HFF-Myc (cell line): ENCODE measurements at regions not wholly inside any gene's neighbourhood (a gene's known extent, or its start where the extent isn't known, plus 50 kb on each side); places are given as distances from the start of the nearest gene placed in this dataset.

Experiments used
- DNase-seq: peaks from one replicate; pipeline ENCODE4 v3.0.0-alpha.2; 2011; ENCODE audit warnings: low read depth; ENCODE audit errors: extremely low read depth
- H3K4me3 ChIP-seq: replicated peaks from 2 replicates; pipeline ENCODE4 v1.5.1; 2011; ENCODE audit warnings: low read depth, mild to moderate bottlenecking, control low read depth, low read length
- TF ChIP-seq, protein P1 (sequence below): IDR thresholded peaks from 2 replicates; pipeline ENCODE4 v1.5.1; 2012; ENCODE audit warnings: mild to moderate bottlenecking, low read depth, low read length, control low read depth; ENCODE audit errors: missing control alignments

- TF ChIP-seq, protein P1, sequence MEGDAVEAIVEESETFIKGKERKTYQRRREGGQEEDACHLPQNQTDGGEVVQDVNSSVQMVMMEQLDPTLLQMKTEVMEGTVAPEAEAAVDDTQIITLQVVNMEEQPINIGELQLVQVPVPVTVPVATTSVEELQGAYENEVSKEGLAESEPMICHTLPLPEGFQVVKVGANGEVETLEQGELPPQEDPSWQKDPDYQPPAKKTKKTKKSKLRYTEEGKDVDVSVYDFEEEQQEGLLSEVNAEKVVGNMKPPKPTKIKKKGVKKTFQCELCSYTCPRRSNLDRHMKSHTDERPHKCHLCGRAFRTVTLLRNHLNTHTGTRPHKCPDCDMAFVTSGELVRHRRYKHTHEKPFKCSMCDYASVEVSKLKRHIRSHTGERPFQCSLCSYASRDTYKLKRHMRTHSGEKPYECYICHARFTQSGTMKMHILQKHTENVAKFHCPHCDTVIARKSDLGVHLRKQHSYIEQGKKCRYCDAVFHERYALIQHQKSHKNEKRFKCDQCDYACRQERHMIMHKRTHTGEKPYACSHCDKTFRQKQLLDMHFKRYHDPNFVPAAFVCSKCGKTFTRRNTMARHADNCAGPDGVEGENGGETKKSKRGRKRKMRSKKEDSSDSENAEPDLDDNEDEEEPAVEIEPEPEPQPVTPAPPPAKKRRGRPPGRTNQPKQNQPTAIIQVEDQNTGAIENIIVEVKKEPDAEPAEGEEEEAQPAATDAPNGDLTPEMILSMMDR = no peak
- no peak for DNase-seq
- H3K4me3 ChIP-seq = no peak overlapping the region
Observed at GRCh38 chr12:97957109-97957508, 494.5 kb downstream of the RMST start.

GRCh38 chr12:97960225-97960624 lies 497.6 kb downstream of the RMST start:
- H3K4me3 ChIP-seq = no peak overlapping the region
- TF ChIP-seq, protein P1 = no peak
- DNase-seq = no peak

DNA sequence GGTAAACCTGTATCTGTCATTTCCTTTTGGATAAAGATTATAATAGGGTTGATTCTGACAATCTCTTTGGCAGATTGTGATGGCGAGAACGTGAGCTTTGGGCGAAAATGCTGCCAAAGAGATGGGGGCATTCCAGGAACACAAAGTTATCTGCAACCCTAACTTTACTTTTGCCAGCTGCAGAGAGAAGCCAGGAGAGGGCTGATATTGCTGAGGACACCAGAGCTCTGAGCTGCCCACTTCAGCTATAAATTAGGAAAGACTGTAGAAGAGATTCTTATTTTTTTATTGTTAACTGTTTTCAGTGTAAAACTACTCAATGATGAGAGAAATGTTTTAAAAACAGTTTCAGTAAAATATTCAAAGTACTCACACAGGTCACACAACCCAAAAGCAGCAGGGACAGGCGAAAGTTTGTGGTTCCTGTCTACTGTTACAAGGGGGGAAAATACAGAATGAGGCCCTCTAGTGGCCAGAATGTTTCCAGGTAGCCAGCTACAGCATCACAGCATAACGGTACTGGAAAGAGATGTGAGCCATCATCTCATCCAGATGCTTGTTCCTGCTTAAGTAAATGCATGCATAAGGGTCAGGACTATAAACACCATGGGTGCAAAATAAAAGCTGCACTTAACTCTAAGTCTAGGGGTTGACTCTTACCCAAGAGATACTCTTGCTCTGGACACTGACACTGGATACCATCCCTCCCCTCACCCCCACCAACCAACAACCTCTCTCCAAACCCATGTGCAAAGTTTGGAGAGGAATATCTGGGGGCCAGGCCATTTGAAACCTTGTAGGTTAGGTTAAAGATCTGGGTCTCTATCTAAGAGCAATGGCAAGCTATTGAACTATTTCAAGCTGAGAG lies 498.4 kb downstream of the RMST start:
- TF ChIP-seq, protein P1 = peak; percentile 53
- H3K4me3 ChIP-seq = no peak overlapping the region
- DNase-seq = no peak

- no peak for DNase-seq
- TF ChIP-seq, protein P1 = no peak
- no peak overlapping the region for H3K4me3 ChIP-seq
Observed at GRCh38 chr12:97967831-97968230, 505.2 kb downstream of the RMST start.

- no peak for DNase-seq
- H3K4me3 ChIP-seq = no peak overlapping the region
- TF ChIP-seq, protein P1 = no peak
Observed at GRCh38 chr12:97968641-97969197, 506.1 kb downstream of the RMST start.

DNA sequence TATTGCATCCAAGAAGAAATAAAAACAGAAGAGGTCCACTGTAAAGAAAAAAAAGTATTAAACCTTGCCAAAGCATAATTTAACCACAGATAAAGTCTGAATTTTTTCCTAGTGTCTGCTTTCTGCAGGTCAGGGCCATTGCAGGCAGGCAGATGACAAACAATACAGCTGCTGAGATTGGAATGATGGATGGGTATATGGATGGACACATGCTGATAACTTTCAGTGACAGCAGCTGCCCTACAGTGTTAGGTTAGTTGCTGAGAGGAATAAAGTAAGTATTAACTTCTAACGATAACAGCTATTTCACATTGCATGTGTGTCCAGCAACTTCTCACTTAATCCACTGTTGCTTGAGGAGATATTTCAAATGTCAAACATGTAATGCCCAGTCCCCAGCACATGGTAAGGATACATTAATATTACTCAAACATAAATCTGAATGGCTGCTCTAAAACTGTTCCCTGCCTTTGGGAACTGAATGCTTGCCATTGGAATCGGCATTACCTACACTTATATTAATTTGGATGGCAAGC lies 515.3 kb downstream of the RMST start:
- no peak overlapping the region for H3K4me3 ChIP-seq
- TF ChIP-seq, protein P1 = no peak
- no peak for DNase-seq
